Sigmoid colon (tissue), 4 donors: ENCODE measurements at regions not wholly inside any gene's neighbourhood (a gene's known extent, or its start where the extent isn't known, plus 50 kb on each side); places are given as distances from the start of the nearest gene placed in this dataset.
"Not testable (repeated sequence)": the region's sequence is repeated elsewhere in the genome, so short reads cannot be mapped to it uniquely, and the experiment has no call there.

ENCODE experiments used
- CTCF ChIP-seq, 4 experiments: fragments of 450-650 bp in 3 of 4; fragments of 200-600 bp in 1 of 4; IDR thresholded peaks; one replicate each; pipeline ENCODE4 v1.5.1; 2016 to 2019; ENCODE audit warnings: antibody characterized with exemption in 4 of 4, mild to moderate bottlenecking in 3 of 4, moderate library complexity in 2 of 4
- POLR2AphosphoS5 ChIP-seq, 4 donors: sonication (generic); formaldehyde crosslinking; IDR thresholded peaks; one replicate each; pipeline ENCODE4 v1.6.1; 2017; ENCODE audit warnings: antibody characterized with exemption in 4 of 4

- TF ChIP-seq CTCF, POLR2AphosphoS5 (IDR thresholded peaks at IDR 0.05): not testable (repeated sequence)
Measured at GRCh38 chr10:53485422-53485821, 712.8 kb upstream of the MBL2 start.
